ENCODE measurements at regions not wholly inside any gene's neighbourhood (a gene's known extent, or its start where the extent isn't known, plus 50 kb on each side); places are given as distances from the start of the nearest gene placed in this dataset.

DNA sequence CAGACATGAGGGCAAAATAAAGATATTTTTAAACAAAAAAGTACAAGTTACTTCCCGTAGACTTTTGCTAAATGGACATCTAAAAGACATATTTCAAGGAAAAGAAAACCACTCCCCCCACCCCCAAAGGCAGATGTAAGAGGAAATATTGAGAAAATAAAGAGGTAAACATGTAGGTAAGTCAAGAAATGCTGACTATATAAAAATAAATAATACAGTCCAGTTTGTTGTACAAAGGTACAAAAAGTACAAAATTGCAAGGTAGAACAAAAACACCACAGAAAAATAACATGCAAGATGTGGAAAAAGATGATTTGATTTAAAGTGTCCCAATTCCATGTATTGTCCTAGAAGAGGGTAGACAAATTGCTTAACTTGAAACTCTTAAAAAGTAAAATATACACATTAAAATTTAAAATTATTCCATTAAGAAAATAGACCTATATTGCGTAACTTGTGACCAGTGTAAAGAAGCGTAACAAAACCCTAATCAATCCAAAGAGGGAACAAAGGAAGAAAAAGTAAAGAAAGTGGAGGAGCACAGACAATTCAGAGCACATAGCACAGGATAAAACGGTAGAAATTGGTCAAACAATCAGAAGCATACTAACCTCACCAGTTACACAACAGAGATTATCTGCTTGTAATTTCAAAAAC is 58.4 kb upstream of the FAM216B start:
- DNase-seq = no peak

- no peak for DNase-seq
Measured at GRCh38 chr13:42728507-42729180, 52.7 kb upstream of the FAM216B start.

- no peak for DNase-seq
Measured at GRCh38 chr13:42729857-42730402, 51.5 kb upstream of the FAM216B start.
